ENCODE measurements at regions not wholly inside any gene's neighbourhood (a gene's known extent, or its start where the extent isn't known, plus 50 kb on each side); places are given as distances from the start of the nearest gene placed in this dataset.
A peak's percentile ranks its signal among the peaks of the same experiment; 100 is the strongest.

DNA sequence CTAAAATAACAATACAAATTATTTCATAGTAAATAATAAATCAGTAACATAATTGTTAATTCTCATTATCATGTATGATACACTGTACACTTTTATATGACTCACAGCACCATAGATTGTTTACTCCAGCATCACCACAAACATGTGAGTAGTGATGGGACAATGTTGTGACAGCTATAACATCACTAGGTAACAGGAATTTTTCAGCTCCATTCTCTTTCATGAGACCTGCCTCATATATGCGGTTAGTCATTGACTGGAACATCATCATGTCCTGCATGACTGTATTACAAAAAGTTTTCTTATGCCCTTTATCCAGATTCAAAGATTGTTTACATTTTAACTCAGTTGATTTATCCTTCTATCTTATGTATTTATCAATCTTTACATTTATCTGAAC is 1530.0 kb downstream of the PCDH18 start:
- DNase-seq = peak; percentile 17

DNA sequence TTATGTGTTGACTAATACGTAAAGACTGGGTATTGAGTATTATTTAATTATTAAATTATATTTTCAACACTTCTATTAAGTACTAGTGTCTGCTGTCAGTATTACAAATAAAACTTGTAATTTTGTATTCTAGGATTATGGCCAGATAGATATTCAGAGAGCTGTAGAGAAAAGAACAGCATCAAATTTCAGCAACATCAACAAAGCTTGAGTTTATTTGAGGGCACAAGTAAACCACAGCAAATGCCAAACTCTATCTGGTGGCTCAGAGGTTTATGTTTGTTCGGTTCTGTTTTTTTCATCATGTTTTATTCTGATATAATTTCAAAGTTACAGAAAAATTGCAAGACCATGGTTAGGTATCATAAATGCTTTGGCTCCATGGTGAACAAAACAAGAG is 1530.5 kb downstream of the PCDH18 start:
- no peak for DNase-seq

DNA sequence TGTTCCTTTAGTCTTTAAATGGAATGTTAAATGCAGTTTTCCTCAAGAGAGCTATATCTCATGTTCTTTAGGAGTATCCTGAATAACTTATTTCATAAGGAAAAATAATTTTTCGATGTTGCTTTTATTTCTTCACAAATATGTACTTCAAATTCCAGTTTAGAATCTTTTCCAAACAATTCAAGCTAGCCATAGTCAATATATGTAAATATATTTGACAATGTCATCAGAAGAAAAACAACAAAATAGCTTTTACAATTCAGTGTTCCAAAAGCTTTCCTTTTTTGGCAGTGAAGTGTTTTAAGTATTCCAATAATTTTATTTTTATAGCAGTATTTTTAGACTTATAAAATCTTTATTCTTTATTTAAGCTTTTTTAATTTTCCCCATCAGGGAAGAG is 1532.0 kb downstream of the PCDH18 start:
- no peak for DNase-seq

DNA sequence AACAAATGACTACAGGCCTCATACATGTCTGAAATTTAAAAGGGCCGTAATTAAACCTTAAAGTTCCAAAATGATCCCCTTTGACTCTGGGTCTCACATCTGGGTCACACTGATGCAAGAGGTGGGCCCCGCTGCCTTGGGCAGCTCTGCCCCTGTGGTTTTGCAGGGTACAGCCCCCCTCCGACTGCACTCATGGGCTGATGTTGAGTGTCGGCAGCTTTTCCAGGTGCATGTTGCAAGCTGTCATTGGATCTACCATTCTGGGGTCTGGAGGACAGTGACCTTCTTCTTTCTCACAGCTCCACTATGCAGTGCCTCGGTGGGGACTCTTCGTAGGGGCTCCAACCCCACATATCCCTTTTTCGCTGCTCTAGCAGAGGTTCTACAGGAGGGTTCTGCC is 1537.9 kb downstream of the PCDH18 start:
- no peak for DNase-seq

DNA sequence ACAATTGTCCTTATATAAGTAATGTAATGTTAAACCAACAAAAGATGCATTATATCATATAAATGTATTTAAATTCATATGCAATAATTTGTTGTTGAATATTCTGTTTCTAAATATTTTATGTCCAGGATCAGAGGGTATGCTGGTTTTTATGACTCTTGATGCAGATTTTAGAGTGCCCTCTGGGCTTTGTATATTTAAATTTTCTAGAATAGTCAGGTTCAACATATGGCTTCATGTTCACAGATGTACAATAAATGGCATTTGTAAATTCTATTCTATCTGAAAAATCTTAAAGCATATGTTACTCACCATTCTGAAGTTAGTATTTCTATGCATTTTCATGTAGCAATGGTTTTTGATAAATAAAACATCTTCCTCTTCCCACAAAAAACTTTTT is 1555.4 kb downstream of the PCDH18 start:
- no peak for DNase-seq

DNA sequence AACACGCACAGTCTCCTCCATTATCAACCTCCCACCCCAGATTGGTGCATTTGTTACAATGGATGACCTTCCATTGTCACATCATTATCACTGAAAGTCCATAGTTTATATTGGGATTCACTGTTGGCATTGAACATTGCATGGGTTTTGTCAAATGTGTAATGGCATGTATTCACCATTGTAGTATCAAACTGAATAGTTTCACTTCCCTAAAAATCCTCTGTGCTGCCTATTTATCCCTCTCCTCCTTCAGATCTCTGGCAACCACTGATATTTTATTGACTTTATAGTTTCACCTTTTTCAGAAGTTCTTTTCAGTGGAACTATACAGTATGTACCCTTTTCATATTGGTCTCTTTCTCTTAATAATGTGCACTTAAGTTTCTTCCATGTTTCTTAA is 1565.4 kb downstream of the PCDH18 start:
- no peak for DNase-seq

DNA sequence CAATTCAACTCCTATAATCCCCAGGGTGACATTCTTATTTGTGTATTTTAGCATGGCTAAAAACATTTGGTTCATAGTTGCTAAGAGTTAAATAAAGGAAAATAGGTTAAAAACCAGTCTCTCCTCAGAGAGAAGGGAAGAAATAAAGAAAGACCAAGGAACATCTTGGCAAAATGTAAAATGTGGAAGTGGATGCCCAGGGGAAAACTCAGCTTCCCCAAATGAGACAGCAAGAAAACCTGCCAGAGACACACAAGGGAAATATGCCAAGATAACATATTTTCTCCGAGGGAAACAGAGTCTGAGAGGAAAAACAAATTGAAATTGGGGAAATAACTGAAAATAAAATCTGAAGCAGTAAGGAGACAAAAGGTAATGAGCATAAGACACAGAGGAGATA is 1569.3 kb downstream of the PCDH18 start:
- no peak for DNase-seq

DNA sequence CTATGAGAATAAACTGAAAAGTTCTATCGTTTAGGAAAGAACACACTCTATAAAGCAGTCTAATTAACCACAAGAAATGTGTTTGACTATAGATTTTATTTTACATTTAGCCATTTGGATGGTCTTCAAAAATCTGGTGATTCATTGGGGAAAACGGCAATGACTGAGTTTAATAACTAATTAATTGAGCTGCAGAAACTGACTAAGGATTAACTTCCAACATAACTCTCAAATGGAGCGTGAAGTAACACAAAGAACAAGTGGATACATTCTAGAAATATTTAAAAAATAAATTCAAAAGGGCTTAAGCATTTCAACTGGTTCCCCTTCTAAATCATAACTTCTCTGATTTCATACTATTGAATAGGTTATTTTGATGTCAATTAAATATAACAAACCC is 1582.4 kb downstream of the PCDH18 start:
- no peak for DNase-seq

DNA sequence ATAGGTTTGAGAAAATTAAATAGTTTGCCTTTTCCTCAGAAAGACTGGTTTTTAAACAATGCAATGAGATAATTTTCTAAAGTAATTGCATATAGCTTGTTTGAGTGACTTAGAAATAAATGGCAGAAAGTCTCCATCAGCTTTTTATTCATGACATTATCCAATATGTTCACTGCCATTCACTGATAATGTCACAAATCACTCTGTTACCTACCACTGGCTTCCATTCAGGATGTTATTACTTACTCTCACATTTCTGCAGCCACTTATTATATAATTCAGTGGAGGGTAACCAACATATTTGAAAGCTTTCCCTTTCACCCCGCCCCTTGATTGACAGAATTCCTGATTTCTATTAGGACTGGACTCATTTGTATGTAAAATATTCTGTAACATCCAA is 1583.5 kb downstream of the PCDH18 start:
- DNase-seq = no peak

DNA sequence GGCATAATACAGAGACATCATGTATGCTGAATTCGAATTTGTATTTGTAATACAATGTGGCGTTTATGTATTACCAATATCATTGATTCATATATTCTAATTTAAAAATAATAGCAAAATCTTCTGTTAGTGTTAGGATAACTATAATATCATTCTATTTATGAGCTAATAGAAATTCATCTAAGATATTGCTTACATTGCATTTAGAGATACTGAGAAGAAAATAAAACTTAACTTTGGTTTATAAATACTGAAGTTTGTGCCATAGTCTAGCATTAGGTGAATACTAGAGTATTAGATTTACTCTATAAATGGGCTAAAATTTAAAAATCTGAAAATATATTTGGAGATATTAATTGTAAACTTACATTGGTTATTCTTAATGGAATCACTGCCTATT is 1590.6 kb downstream of the PCDH18 start:
- no peak for DNase-seq

DNA sequence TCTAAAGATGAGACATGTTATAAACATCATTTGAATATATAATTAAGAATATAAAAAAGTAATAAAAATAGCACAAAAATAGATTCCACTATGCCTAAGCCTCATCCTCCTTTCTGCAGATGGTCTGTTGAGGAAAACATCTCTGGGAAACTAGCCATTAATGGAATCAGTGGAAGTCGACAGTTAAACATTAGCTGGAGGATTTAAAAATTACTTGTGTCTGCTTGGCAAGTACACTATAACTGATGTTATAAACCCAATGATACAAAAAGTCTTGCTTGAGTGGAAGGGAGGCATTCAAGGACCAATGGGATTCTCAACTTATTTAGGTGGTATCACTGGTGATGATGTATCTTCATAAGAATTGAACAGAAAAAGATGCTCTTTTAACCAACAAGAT is 1598.3 kb downstream of the PCDH18 start:
- DNase-seq = no peak

DNA sequence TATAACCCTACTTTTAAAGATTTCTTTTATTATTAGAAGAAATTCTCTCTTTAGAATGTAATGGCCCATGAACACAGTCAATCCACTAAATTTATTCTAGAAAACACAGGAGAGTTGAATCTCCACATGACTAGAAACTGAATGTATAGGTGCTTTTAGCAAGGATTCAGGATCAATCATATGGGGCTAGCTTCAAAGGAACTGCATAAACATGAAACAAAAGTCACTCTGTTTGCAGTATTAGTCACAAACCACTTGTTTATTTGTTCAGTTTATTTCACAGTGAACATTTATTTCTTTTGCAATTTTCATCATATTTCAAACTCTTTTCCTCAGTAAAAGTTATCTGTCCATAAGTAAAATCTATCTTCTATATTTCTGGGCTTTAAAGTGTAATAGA is 1604.6 kb downstream of the PCDH18 start:
- DNase-seq = peak; percentile 76

DNA sequence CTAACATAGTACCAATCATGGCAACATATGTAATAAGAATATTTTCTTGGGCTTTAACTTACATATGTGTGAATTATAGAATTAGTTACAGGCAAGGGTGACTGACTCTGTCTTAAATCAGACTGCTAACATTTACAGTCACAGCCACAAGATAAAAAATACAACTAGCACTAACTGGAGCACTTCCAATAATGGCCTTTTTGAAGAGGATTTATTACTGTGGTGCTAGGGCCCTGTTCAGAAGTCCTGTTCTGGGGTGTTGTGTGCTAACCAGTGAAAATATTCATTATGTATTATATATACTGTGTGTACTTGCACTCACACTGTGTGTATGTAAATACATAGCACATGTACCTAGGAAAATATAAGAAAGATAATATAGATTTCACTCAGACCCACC is 1611.2 kb downstream of the PCDH18 start:
- DNase-seq = no peak

DNA sequence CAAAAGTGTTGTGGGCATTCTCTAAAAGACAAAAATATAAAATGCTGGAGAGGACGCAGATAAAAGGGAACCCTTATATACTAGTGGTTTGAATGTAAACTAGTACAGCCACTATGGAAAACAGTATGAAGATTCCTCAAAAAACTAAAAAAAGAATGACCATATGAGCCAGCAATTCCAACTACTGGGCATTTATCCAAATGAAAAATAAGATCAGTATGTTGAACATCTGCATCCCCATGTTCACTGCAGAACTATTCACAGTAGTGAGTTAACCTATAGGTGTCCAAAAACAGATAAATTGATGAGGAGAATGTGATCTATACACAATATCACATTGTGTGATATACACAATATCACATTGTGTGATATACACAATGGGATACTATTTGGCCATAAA is 1615.3 kb downstream of the PCDH18 start:
- no peak for DNase-seq

DNA sequence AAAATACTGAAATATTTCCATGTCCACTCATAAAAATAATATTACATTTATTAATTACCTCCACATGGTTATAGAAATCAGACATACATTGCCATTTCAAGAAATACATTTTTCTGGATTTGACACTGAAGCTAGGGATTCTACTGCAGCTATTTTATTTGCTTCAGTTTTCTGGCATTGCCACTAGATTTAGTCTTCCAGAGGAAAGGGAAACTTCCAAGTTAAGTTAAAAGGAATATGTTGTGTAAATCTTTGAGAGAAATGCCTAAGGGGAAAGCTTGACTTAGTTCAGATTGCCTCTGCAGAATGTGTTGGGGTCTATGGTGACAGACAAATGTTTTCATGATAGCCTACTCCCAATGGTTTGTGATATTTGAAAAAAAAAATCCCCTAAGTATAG is 1631.3 kb downstream of the PCDH18 start:
- no peak for DNase-seq

DNA sequence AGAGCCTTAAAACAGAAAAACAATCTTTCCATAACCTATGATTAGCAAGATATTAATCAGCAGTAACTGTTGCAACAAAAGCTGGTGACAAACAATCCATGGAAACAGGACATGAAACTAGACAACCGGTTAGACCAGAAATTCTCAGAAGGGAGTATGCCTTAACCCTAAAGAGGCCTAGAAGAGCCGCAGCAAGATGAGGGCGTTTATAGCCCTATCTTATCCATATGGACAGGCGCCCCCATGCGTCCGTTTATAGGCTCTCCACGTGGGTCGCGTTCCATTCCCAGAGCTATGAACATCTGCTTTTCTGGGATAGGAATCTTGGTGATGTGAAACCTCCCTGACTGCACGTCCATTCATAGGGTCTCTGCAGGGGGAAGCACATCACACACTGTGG is 1662.7 kb upstream of the PABPC4L start:
- peak; percentile 93 for DNase-seq

DNA sequence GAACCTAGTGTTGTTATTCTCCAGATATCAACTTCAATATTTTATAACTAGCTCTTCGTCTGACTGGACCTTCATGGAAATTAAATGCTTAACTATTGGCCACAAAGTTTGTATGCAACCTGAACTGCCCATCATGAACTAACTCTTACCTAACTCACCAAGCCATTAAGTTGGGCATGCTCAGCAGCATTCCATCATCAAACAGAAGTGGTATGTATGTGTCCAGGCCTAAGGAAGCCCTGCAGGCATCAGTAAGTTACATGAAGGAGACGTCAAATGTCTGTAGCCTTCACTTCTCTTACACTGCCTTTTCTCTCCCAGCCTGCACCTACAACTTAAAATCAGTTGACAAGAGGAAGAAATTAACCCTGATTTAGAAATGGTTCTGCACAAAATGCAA is 1639.2 kb upstream of the PABPC4L start:
- DNase-seq = no peak

DNA sequence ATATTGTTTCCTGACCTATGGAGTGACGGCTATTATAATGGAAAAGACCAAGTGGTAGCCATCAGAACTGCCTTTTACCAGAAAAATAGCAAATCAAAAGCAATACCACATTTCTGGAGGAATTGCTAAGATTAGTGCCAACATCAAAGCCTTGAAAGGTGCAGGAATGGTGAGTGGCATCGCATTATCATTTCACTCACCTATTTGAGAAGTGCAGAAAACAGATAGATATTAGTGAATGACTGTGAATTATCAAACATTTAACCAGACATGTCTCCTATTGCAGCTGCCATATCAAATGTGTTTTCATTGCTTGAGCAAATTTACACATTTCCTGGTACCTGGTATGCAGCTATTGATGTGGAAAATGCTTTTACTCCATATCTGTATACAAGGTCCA is 1638.1 kb upstream of the PABPC4L start:
- peak; percentile 13 for DNase-seq

DNA sequence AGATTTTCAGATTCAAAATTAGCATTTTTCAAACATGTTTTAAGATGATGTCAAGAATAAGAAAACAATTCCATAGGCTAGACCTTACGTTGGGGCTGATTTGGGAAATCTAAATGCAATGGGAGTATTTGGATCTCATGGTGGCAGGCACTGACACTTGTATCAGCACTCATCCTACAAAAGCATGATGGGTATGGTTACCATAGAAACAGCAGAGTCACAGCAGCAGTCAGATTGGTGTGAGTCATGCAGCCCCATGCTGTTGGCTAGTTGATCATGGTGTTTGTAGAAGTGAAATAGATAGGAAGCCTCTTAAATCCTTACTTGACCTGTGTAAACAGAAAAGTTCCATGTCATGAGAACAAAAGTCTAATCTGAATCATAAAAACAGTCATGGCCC is 1637.3 kb upstream of the PABPC4L start:
- peak; percentile 95 for DNase-seq

DNA sequence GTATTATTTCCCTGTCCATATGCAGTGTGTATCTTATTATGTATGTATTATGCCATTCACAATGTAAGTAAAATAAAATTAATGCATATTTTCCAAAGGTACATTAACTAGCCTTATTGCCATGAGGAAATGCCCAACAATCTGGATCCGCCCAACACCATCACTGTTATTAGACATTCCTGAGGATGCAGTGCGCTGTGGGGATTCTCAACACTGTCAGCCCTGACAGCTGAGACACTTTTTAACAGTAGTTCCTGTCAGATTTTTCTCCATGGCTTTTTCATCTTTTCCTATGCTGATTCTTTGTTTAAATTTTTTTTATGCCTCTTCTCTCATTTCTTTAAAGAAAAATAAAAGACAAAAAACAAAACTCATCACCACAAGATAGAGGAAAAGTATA is 1632.9 kb upstream of the PABPC4L start:
- DNase-seq = no peak

DNA sequence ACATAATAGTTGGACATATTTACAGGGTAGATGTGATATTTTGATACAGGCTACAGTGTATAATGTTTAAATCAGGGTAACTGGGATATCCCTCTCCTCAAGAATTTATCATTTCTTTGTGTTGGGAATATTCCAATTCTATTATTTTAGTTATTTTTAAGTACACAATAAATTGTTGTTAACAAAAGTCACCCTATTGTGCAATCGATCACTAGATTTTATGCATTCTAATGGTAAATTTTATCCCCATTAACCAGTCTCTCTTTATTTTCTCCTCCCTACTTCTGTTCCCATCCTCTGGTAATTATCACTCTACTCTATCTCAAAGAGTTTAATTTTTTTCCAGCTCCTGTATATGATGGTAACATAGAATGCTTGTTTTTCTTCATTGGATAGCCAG is 1631.9 kb upstream of the PABPC4L start:
- DNase-seq = no peak

DNA sequence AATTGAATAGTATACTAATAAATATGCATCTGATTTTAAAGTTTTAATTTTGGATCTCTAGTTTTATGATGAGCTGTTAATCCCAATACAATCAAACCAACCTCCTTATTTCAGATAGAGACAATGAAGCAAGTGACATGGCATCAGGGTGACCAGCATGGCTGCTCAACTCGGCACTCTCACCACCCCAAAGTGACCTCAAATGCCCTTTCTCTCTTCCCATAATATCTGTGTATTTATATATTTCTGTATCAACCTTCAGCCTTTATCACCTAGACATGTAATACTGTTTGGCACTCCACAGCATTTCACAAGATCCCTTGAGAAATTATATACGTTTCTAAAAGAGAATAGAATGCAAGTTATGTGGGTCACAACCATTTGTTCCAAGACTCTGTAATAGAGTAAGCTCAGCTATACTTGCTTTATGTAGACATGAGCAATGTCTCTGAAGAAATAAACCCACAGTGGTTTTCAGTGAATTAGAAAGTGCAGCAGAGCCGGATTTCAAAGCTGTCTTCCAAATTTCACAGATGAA is 1623.2 kb upstream of the PABPC4L start:
- DNase-seq = no peak

DNA sequence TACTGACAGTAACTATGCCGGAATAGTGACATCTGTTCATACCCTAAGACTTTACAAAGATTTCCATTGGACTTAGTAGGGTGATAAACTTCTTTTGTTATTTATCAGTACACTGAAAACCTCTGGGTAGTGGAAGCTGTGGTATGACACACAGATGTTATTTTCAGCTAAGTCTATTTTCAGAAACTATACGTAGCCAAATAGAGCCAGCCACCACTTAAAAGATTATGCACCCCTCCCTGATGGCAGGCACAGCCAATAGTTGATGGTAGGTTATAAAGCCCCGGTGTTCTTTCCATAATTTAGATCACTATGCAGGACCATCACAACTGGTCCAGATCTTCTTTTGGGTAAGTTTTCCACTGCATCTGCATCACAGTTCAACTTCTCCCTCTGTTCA is 1603.2 kb upstream of the PABPC4L start:
- no peak for DNase-seq

DNA sequence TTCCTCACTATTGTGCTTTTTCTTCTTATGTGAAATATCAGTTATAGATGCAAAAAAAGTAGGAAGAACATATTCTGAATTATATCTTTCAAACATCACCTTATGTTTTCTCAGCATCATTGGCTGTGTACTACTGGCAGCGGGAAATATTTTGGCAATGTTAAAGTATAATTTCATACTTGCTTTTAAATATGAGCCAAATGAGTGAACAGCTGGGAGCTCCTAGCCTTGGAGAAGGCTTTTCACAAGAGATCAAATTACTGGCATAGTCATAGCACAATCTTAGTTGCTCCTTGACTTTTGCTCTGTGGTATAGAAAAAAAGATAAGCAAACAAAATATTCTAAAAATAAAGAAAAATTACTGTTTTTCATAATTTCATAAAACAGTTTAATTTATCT is 1575.8 kb upstream of the PABPC4L start:
- DNase-seq = peak; percentile 6

DNA sequence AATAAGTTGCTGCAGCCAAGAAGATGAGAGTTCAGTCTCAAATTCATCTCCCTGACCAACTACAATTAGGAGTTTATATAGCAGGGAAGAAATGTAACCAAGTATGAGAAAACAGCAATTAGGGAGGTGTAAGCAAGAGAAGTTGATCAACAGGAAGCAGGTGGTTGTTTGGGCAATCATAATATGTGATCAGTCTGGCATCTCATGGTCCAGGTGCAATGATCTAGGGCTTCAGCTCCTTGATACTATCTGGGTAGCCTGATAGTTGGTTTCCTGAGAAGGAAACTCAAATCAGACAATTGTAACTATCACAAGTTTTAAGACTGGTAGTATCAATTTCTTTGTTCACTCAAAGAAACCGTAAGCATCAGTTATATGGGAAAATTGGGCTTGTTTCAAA is 1574.3 kb upstream of the PABPC4L start:
- peak; percentile 19 for DNase-seq

DNA sequence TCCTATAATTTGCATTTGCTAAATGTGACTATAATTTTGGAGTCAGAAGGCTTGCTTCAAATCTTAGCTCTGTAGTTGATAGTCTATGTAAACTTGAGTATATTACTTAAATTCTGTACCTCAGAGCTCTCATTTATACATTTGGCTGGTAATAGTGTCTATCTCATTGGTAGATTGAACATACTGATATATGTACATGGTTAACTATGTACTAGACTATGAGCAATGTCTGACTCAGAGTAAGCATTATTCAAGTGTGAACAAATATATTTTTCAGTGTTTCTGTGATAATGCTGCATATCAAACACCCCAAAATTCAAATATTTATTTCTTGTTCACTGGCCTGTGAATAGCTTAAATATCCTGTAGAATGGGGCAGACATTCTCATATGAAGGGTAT is 1568.9 kb upstream of the PABPC4L start:
- no peak for DNase-seq
